Prostate gland (tissue), 2 donors: ENCODE measurements at regions not wholly inside any gene's neighbourhood (a gene's known extent, or its start where the extent isn't known, plus 50 kb on each side); places are given as distances from the start of the nearest gene placed in this dataset.

ENCODE experiments used
- DNase-seq: peaks from one replicate; pipeline ENCODE4 v3.0.0-alpha.2; 2019; ENCODE audit warnings: low spot score
- H3K27ac ChIP-seq, 2 donors: fragments of 200-600 bp; sonication (generic); 2 replicates each; pipeline ENCODE4 v1.5.1; 2017 to 2019
- H3K27me3 ChIP-seq: fragments of 200-600 bp; sonication (generic); replicated peaks from 2 replicates; pipeline ENCODE4 v1.5.1; 2019; ENCODE audit not compliant: insufficient read depth
- H3K36me3 ChIP-seq, 2 donors: fragments of 200-600 bp; sonication (generic); 1 replicate in 1 of 2; 2 replicates in 1 of 2; pipeline versions ENCODE4 v1.5.1 to v1.8.1; 2017 to 2019
- H3K4me1 ChIP-seq: fragments of 200-600 bp; sonication (generic); replicated peaks from 2 replicates; pipeline ENCODE4 v1.5.1; 2019
- H3K4me3 ChIP-seq, 2 donors: fragments of 200-600 bp; sonication (generic); 2 replicates each; pipeline ENCODE4 v1.5.1; 2017 to 2019
- H3K9me3 ChIP-seq: fragments of 200-600 bp; sonication (generic); 2 replicates; pipeline ENCODE4 v1.5.1; 2017
- CTCF ChIP-seq, 4 experiments: fragments of 200-600 bp in 2 of 4; fragments of 450-650 bp in 2 of 4; sonication (generic) in 2 of 4; IDR thresholded peaks; 1 replicate in 3 of 4; 2 replicates in 1 of 4; pipeline ENCODE4 v1.5.1; 2016 to 2019; ENCODE audit warnings: antibody characterized with exemption in 4 of 4, mild to moderate bottlenecking in 2 of 4, moderate library complexity in 2 of 4
- POLR2A ChIP-seq: fragments of 450-650 bp; IDR thresholded peaks from one replicate; pipeline ENCODE4 v1.6.1; 2016; ENCODE audit warnings: antibody characterized with exemption, mild to moderate bottlenecking
- POLR2AphosphoS5 ChIP-seq: sonication (generic); formaldehyde crosslinking; IDR thresholded peaks from one replicate; pipeline ENCODE4 v1.6.1; 2017; ENCODE audit warnings: antibody characterized with exemption
- WGBS: methylation state at CpG from one replicate; pipeline ENCODE4 v1.1.5; 2018; 5-methylcytosine and 5-hydroxymethylcytosine counted together
- intact Hi-C: fragments of 100-400 bp; cut with DNase I; formaldehyde crosslinking; loops from one replicate; pipeline ENCODE4 v1.14.2; 2022

GRCh38 chrX:10800796-10801195, 180.4 kb upstream of the MID1 start:
- Histone ChIP-seq H3K9me3 (no peaks in the 10 kb centered on the region), H3K27ac (no peak overlapping the region), H3K4me1 (no peaks in the 10 kb centered on the region), H3K36me3 (no peaks in the 10 kb centered on the region), H3K27me3 (no peaks in the 10 kb centered on the region), H3K4me3 (no peak overlapping the region)
- TF ChIP-seq CTCF (IDR thresholded peaks at IDR 0.05) (no peak), POLR2A (no peak), POLR2AphosphoS5 (no peak)
- DNase-seq = no peak
- intact Hi-C loops = no loop called here

GRCh38 chrX:10811111-10811510, 190.7 kb upstream of the MID1 start:
- Histone ChIP-seq H3K4me1 (no peaks in the 10 kb centered on the region), H3K9me3 (no peaks in the 10 kb centered on the region), H3K27me3 (no peaks in the 10 kb centered on the region), H3K27ac (no peak overlapping the region), H3K36me3 (no peaks in the 10 kb centered on the region), H3K4me3 (no peak overlapping the region)
- TF ChIP-seq POLR2A (no peak), CTCF (IDR thresholded peaks at IDR 0.05) (no peak), POLR2AphosphoS5 (no peak)
- no peak for DNase-seq
- 100% methylated on average over 3 of the region's 3 CpGs for WGBS
- intact Hi-C loops = no loop called here

- intact Hi-C loops = no loop called here
- 97% methylated on average over 2 of the region's 2 CpGs for WGBS
- no peaks in the 10 kb centered on the region for H3K9me3 ChIP-seq
- no peaks in the 10 kb centered on the region for H3K27me3 ChIP-seq
- no peak overlapping the region for H3K27ac ChIP-seq
- no peak overlapping the region for H3K4me3 ChIP-seq
- TF ChIP-seq CTCF (IDR thresholded peaks at IDR 0.05) (no peak), POLR2AphosphoS5 (no peak), POLR2A (no peak)
- no peak for DNase-seq
- H3K4me1 ChIP-seq = no peaks in the 10 kb centered on the region
- H3K36me3 ChIP-seq = no peaks in the 10 kb centered on the region
Measured at GRCh38 chrX:10813761-10814160, 193.4 kb upstream of the MID1 start.

- Histone ChIP-seq H3K4me1 (no peaks in the 10 kb centered on the region), H3K36me3 (no peaks in the 10 kb centered on the region), H3K27me3 (no peaks in the 10 kb centered on the region), H3K4me3 (no peak overlapping the region), H3K27ac (no peak overlapping the region), H3K9me3 (no peaks in the 10 kb centered on the region)
- no peak for TF ChIP-seq POLR2AphosphoS5
- TF ChIP-seq POLR2A = no peak
- TF ChIP-seq CTCF (IDR thresholded peaks at IDR 0.05) = no peak
- intact Hi-C loops = no loop called here
- DNase-seq = no peak
Measured at GRCh38 chrX:10818651-10819050, 198.3 kb upstream of the MID1 start.

DNA sequence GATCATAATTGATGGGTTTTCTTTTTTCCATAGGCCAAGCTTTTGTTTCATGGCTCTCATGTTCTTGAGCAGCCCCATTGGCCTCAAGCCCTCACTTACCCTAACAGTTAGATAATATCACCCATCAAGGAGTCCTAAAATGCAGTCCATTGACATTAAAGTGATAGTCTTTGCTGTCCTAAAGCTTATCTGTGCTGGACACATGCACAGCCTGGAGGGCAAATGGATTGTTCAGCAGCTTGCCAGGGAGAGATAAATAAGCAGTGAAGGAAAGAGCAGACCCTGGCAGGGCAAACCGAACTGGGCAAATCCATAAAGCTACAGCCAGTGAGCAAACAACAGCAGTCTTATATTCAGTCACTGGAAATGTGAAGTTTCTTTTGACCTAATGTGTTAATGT, 199.6 kb upstream of the MID1 start:
- intact Hi-C loops = no loop called here
- no peaks in the 10 kb centered on the region for H3K4me1 ChIP-seq
- no peak overlapping the region for H3K27ac ChIP-seq
- 43% methylated on average over 1 of the region's 1 CpG for WGBS
- H3K36me3 ChIP-seq = no peaks in the 10 kb centered on the region
- H3K9me3 ChIP-seq = no peaks in the 10 kb centered on the region
- no peak for DNase-seq
- H3K27me3 ChIP-seq = no peaks in the 10 kb centered on the region
- no peak overlapping the region for H3K4me3 ChIP-seq
- TF ChIP-seq POLR2AphosphoS5 (no peak), POLR2A (no peak), CTCF (IDR thresholded peaks at IDR 0.05) (no peak)
